ENCODE measurements at regions not wholly inside any gene's neighbourhood (a gene's known extent, or its start where the extent isn't known, plus 50 kb on each side); places are given as distances from the start of the nearest gene placed in this dataset.

DNA sequence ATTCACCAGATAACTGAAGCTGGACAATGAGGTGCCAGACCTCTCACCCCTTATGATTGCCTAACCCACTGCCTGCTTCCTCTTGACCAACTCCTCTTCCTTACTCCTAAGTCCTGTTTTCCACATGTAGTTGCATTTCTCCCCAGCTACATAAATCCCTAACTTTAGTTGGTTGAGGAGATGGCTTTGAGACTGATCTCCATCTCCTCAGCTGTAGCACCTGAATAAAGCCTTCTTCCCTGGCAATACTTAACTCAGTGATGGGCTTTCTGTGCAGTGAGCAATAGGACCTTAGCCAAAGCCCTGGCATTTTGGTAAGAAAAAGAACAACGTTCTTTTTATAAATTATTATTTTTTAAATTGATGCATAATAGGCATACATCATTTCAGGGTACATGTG lies 691.1 kb downstream of the MATN1 start:
- no peak for TF ChIP-seq POLR2A (IDR thresholded peaks at IDR 0.05; ENCODE audit: borderline replicate concordance, extremely low read depth, insufficient read depth, insufficient read length)
- TF ChIP-seq EZH2 (IDR thresholded peaks at IDR 0.05): no peak
- TF ChIP-seq EZH2phosphoT487 (IDR thresholded peaks at IDR 0.05; ENCODE audit: borderline replicate concordance): no peak
- TF ChIP-seq CTCF (IDR thresholded peaks at IDR 0.05 in 2 of 3, conservative IDR thresholded peaks at IDR 0.05 in 1 of 3; ENCODE audit: borderline replicate concordance in 1 of 3, insufficient read depth in 1 of 3, low read depth in 2 of 3, low read length in 2 of 3): no peak
- no peak for TF ChIP-seq CEBPB (IDR thresholded peaks at IDR 0.05; ENCODE audit: low read depth)

Measured in HCT116 (cell line).